ENCODE measurements at regions not wholly inside any gene's neighbourhood (a gene's known extent, or its start where the extent isn't known, plus 50 kb on each side); places are given as distances from the start of the nearest gene placed in this dataset.

DNA sequence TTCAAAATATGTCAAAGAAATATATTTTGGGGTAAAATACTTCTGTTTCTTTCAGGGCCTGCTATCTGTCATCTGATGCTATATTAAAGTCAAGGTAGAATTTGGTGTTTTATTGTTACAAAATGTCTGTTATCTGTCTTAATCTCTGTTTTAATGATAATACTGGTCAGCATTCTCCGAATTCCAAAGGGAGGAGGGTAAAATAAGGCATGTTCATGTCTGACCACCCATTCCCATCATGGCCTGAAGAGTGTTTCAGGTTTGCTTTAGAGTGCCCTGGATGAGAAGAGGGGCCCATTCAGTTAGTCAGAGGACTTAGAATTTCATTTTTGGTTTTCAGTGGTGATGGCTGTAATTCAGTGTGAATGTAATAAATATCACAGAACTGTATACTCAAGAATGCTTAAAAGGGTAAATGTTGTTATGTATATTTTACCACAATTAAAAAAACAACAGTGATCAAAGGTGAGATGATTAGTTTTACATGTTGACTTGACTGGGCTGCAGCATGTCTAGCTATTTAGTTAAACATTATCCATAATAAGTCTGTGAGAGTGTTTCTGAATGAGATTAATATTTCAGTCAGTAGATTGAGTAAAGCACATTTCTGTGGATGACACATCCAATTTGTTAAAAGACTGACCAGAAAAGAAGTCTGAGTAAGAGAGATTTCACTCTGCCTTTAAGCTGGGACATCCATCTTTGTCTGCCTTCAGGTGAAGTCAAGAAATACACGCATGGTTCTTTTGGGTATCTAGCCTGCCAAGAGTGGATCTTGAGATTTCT, 467.9 kb upstream of the SYT4 start:
- Histone ChIP-seq H3K4me3 (ENCODE audit: low read depth, low read length) (no peak overlapping the region), H3K27me3 (ENCODE audit: control insufficient read depth, insufficient read depth, low read length) (no peaks in the 10 kb centered on the region), H3K36me3 (ENCODE audit: control insufficient read depth, insufficient read depth, low read length) (no peaks in the 10 kb centered on the region)
- TF ChIP-seq, protein P1, sequence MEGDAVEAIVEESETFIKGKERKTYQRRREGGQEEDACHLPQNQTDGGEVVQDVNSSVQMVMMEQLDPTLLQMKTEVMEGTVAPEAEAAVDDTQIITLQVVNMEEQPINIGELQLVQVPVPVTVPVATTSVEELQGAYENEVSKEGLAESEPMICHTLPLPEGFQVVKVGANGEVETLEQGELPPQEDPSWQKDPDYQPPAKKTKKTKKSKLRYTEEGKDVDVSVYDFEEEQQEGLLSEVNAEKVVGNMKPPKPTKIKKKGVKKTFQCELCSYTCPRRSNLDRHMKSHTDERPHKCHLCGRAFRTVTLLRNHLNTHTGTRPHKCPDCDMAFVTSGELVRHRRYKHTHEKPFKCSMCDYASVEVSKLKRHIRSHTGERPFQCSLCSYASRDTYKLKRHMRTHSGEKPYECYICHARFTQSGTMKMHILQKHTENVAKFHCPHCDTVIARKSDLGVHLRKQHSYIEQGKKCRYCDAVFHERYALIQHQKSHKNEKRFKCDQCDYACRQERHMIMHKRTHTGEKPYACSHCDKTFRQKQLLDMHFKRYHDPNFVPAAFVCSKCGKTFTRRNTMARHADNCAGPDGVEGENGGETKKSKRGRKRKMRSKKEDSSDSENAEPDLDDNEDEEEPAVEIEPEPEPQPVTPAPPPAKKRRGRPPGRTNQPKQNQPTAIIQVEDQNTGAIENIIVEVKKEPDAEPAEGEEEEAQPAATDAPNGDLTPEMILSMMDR (IDR thresholded peaks at IDR 0.05; ENCODE audit: insufficient read depth, low read length, poor library complexity, severe bottlenecking) = no peak
- no peak for DNase-seq (ENCODE audit: low read depth)

DNA sequence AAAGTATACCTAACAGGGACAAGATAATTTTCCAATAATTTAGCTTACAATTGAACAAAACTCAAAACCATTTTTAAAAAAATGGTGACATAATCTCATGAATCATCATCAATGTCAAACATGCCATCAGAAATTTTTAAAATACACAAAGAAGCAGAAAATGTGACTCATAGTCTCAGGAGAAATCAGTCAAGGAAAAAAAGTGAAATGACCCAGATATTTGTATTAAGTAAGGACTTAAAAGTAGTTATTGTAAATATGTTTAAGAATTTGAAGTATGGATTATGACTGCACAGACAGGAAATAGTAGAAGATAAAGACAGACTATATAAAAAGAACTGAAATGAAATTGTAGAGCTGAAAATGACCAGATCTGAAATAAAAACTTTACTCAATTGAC, 473.9 kb upstream of the SYT4 start:
- Histone ChIP-seq H3K27me3 (ENCODE audit: control insufficient read depth, insufficient read depth, low read length) (no peaks in the 10 kb centered on the region), H3K4me3 (ENCODE audit: low read depth, low read length) (no peak overlapping the region), H3K36me3 (ENCODE audit: control insufficient read depth, insufficient read depth, low read length) (no peaks in the 10 kb centered on the region)
- no peak for DNase-seq (ENCODE audit: low read depth)
- TF ChIP-seq, protein P1 (IDR thresholded peaks at IDR 0.05; ENCODE audit: insufficient read depth, low read length, poor library complexity, severe bottlenecking) = no peak

DNA sequence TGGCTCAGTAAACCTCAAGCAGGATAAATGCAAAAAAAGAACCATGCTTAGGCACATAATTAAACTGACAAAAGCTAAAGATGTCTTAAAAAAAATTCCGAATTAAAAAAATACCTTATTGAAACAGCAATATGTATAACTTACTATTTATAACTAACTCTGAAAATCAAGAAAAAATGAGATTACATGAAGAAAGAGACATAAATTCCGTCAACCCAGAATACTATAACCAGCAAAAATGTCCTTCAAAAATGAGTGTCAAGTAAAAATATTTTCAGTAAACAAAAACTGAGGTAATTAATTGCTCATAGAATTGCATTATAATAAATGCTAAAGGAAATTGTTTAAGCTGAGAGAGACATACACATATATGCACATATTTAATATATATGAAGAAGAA, 474.5 kb upstream of the SYT4 start:
- DNase-seq (ENCODE audit: low read depth) = no peak

DNA sequence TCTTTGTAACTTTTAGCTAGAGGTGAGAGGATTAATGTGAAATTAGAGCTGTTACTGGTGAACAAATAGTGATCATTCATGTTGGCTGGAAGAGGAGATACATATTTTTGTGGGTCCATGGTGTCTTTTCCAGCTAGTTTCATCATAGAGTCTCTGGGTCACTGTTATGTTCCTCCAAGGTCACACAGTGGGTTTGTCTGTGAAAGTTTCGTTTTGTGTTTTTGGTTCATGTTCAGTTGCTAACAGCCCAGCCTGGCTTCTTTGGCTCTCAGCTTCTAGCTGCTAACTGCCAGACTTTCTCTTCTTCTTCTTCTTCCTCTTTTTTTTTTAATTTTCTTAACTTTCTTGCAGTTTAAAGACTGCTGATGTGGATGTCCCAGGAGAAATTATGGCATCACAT, 480.0 kb upstream of the SYT4 start:
- no peak overlapping the region for H3K4me3 ChIP-seq (ENCODE audit: low read depth, low read length)
- no peaks in the 10 kb centered on the region for H3K36me3 ChIP-seq (ENCODE audit: control insufficient read depth, insufficient read depth, low read length)
- no peaks in the 10 kb centered on the region for H3K27me3 ChIP-seq (ENCODE audit: control insufficient read depth, insufficient read depth, low read length)
- TF ChIP-seq, protein P1 (IDR thresholded peaks at IDR 0.05; ENCODE audit: insufficient read depth, low read length, poor library complexity, severe bottlenecking) = no peak
- DNase-seq (ENCODE audit: low read depth) = no peak

More for the DNA sequence above, 474.5 kb upstream of the SYT4 start:
- TF ChIP-seq, protein P1 (IDR thresholded peaks at IDR 0.05; ENCODE audit: insufficient read depth, low read length, poor library complexity, severe bottlenecking) = no peak
- Histone ChIP-seq H3K27me3 (ENCODE audit: control insufficient read depth, insufficient read depth, low read length) (no peaks in the 10 kb centered on the region), H3K36me3 (ENCODE audit: control insufficient read depth, insufficient read depth, low read length) (no peaks in the 10 kb centered on the region), H3K4me3 (ENCODE audit: low read depth, low read length) (no peak overlapping the region)

DNA sequence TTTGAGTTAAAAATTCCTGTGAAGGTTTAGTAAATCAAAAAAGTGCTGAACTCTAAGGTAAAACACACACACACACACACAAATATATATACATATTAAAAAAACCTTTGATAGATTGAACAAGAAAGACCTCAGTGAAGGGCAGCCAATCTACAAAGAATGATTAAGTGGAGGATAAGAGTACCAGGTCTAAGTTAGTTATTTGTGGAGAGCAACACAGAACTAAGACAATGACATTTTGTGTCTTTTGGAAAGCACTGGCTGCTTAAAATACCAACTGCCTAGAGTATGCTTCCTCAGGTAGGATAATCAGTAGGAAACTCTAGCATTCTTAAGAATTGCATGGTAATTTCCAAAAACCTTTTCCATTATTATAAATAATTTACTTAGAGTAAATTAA, 481.4 kb upstream of the SYT4 start:
- Histone ChIP-seq H3K36me3 (ENCODE audit: control insufficient read depth, insufficient read depth, low read length) (no peaks in the 10 kb centered on the region), H3K27me3 (ENCODE audit: control insufficient read depth, insufficient read depth, low read length) (no peaks in the 10 kb centered on the region), H3K4me3 (ENCODE audit: low read depth, low read length) (no peak overlapping the region)
- TF ChIP-seq, protein P1 (IDR thresholded peaks at IDR 0.05; ENCODE audit: insufficient read depth, low read length, poor library complexity, severe bottlenecking) = no peak
- DNase-seq (ENCODE audit: low read depth) = no peak

DNA sequence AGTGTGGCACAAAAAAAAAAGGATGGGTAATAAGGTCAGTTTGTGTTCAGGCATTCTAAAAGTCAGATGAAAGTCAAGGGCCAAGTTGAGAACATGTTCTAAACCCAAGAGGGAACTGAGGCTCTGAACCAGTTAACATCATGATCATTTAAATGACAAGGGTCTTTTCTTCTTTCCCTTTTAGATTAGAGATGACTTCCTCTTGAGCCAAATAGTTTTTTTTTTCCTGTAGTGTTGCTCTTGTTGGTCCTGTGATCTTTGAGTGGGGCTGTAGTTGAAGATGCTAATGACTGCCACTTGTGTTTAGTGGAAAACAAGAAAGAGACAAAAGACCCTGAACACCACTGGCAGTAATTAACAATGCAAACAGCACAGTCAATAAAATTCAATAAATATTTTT, 482.7 kb upstream of the SYT4 start:
- no peaks in the 10 kb centered on the region for H3K36me3 ChIP-seq (ENCODE audit: control insufficient read depth, insufficient read depth, low read length)
- no peaks in the 10 kb centered on the region for H3K27me3 ChIP-seq (ENCODE audit: control insufficient read depth, insufficient read depth, low read length)
- no peak for DNase-seq (ENCODE audit: low read depth)
- TF ChIP-seq, protein P1 (IDR thresholded peaks at IDR 0.05; ENCODE audit: insufficient read depth, low read length, poor library complexity, severe bottlenecking) = no peak
- no peak overlapping the region for H3K4me3 ChIP-seq (ENCODE audit: low read depth, low read length)

All from kidney epithelial cell (primary cell).